Colonic mucosa (tissue), 4 donors: ENCODE measurements at regions not wholly inside any gene's neighbourhood (a gene's known extent, or its start where the extent isn't known, plus 50 kb on each side); places are given as distances from the start of the nearest gene placed in this dataset.

Experiments used
- DNase-seq: peaks from one replicate; pipeline ENCODE4 v3.0.0-alpha.2; 2020
- H3K27ac ChIP-seq: fragments of 200-600 bp; one replicate; pipeline ENCODE4 v1.8.0; 2021
- H3K27me3 ChIP-seq: fragments of 200-600 bp; one replicate; pipeline ENCODE4 v1.8.0; 2021
- H3K36me3 ChIP-seq: fragments of 200-600 bp; one replicate; pipeline ENCODE4 v1.8.0; 2021
- H3K4me1 ChIP-seq: fragments of 200-600 bp; one replicate; pipeline ENCODE4 v1.8.0; 2021; ENCODE audit warnings: mild to moderate bottlenecking
- H3K4me3 ChIP-seq: fragments of 200-600 bp; one replicate; pipeline ENCODE4 v1.8.0; 2021
- H3K9ac ChIP-seq, 2 donors: one replicate each; pipeline ENCODE4 v1.7.0; 2013; ENCODE audit warnings: control low read depth in 2 of 2, low read depth in 2 of 2, low read length in 2 of 2
- H3K9me3 ChIP-seq: fragments of 200-600 bp; one replicate; pipeline ENCODE4 v1.8.0; 2021
- intact Hi-C: fragments of 100-400 bp; cut with DNase I; formaldehyde crosslinking; loops from one replicate; pipeline ENCODE4 v1.14.1; 2022
- TF ChIP-seq, protein P1 (sequence below): fragments of 200-600 bp; IDR thresholded peaks from one replicate; pipeline ENCODE4 v1.8.0; 2022; ENCODE audit warnings: antibody characterized with exemption, mild to moderate bottlenecking
- donor health status: healthy.
- donor health status: DM: no; HTN: no; CAD: no.
- donor health status: DM: no; HTN: no; CAD: no.

DNA sequence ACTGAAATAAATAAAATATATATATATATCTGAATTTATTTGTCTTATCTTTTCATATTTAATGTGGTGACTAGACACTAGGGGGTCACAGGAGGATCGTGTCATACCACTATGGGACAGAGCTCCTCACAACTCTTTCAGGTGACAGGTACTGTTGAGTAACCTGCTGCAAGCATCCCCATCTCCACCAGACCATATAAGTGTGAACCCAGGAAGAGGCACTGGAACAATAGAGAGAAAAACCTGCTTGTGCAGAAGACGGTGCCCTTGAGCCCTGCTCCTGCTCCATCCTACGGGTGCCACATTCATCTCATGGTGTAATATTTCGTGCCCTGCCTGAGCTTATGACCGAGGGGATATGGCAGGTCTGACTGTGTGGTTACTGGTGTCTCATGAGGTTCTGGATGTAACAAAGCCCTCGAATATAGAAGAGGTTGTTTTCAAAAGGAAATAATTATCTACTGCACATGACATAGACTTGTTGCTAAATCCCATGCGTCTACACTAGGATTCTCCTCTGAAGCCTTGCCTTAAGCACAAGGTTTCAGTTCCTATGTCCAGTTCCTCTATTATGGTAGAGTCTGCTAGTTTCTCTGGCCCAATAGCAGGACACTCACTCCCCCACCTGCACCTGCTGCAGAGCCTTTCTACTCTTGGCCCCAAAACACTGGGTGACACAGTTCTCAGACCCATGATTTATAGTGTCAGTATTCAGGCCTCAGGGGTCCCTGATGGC is 70.4 kb downstream of the GGTLC2 start:
- no peak overlapping the region for H3K27ac ChIP-seq
- no peaks in the 10 kb centered on the region for H3K9me3 ChIP-seq
- no peaks in the 10 kb centered on the region for H3K4me1 ChIP-seq
- no peak for DNase-seq
- no peaks in the 10 kb centered on the region for H3K36me3 ChIP-seq
- intact Hi-C loops = no loop called here
- H3K4me3 ChIP-seq = no peak overlapping the region
- TF ChIP-seq, protein P1, sequence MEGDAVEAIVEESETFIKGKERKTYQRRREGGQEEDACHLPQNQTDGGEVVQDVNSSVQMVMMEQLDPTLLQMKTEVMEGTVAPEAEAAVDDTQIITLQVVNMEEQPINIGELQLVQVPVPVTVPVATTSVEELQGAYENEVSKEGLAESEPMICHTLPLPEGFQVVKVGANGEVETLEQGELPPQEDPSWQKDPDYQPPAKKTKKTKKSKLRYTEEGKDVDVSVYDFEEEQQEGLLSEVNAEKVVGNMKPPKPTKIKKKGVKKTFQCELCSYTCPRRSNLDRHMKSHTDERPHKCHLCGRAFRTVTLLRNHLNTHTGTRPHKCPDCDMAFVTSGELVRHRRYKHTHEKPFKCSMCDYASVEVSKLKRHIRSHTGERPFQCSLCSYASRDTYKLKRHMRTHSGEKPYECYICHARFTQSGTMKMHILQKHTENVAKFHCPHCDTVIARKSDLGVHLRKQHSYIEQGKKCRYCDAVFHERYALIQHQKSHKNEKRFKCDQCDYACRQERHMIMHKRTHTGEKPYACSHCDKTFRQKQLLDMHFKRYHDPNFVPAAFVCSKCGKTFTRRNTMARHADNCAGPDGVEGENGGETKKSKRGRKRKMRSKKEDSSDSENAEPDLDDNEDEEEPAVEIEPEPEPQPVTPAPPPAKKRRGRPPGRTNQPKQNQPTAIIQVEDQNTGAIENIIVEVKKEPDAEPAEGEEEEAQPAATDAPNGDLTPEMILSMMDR = no peak
- H3K9ac ChIP-seq = no peak overlapping the region
- H3K27me3 ChIP-seq = no peaks in the 10 kb centered on the region

GRCh38 chr22:22716136-22716665 is 71.8 kb downstream of the GGTLC2 start:
- intact Hi-C loops = no loop called here
- TF ChIP-seq, protein P1 = no peak
- no peaks in the 10 kb centered on the region for H3K36me3 ChIP-seq
- DNase-seq = no peak
- no peaks in the 10 kb centered on the region for H3K9me3 ChIP-seq
- no peak overlapping the region for H3K4me3 ChIP-seq
- H3K4me1 ChIP-seq = no peaks in the 10 kb centered on the region
- H3K27ac ChIP-seq = no peak overlapping the region
- H3K27me3 ChIP-seq = no peaks in the 10 kb centered on the region
- H3K9ac ChIP-seq = no peak overlapping the region

- no peak overlapping the region for H3K9ac ChIP-seq
- TF ChIP-seq, protein P1 = no peak
- no peaks in the 10 kb centered on the region for H3K4me1 ChIP-seq
- no peak overlapping the region for H3K4me3 ChIP-seq
- H3K27me3 ChIP-seq = no peaks in the 10 kb centered on the region
- H3K27ac ChIP-seq = no peak overlapping the region
- no peaks in the 10 kb centered on the region for H3K9me3 ChIP-seq
- DNase-seq = no peak
- intact Hi-C loops = no loop called here
- H3K36me3 ChIP-seq = no peaks in the 10 kb centered on the region
Measured at GRCh38 chr22:22717664-22718063, 73.2 kb downstream of the GGTLC2 start.

DNA sequence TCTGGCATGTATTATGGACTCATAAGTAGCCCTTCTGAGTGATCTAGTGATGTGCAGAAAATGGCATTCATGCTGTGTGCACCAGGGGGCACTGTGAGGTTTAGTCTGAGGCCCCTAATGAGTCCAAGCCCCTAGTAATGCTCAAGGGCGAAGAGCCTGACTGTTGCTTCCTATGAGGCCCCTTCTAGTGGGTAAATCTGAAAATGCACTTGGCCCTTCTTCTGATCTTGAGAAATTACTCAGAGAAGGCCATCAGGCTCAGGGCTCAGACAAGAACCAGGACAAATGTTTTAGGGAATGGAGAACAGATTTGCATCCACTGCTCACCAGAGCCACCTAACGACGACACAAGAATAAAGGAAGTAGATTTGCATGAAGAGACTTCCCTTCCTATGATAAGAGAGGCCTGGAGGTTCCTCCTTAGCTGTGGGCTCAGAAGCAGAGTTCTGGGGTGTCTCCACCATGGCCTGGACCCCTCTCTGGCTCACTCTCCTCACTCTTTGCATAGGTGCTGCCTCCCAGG is 75.8 kb downstream of the GGTLC2 start:
- intact Hi-C loops = no loop called here
- H3K4me3 ChIP-seq = no peak overlapping the region
- no peaks in the 10 kb centered on the region for H3K9me3 ChIP-seq
- H3K9ac ChIP-seq = no peak overlapping the region
- peak overlapping the region; percentile 54 for H3K27ac ChIP-seq
- no peaks in the 10 kb centered on the region for H3K27me3 ChIP-seq
- H3K36me3 ChIP-seq = no peaks in the 10 kb centered on the region
- TF ChIP-seq, protein P1 = peak; percentile 39
- H3K4me1 ChIP-seq = no peaks in the 10 kb centered on the region
- peak; percentile 51 for DNase-seq

DNA sequence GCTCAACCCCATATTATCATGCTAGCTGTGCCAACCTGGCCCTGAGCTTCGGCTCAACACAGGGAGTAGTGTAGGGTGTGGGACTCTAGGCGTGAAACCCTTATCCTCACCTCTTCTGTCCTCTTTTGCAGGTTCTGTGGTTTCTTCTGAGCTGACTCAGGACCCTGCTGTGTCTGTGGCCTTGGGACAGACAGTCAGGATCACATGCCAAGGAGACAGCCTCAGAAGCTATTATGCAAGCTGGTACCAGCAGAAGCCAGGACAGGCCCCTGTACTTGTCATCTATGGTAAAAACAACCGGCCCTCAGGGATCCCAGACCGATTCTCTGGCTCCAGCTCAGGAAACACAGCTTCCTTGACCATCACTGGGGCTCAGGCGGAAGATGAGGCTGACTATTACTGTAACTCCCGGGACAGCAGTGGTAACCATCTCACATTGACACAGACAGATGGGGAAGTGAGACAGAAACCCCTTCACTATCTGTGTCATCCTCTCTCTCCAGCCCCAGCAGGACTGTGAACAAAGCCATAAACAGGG is 76.4 kb downstream of the GGTLC2 start:
- TF ChIP-seq, protein P1 = no peak
- H3K27ac ChIP-seq = peak overlapping the region; percentile 54
- no peak overlapping the region for H3K4me3 ChIP-seq
- DNase-seq = no peak
- no peak overlapping the region for H3K9ac ChIP-seq
- H3K4me1 ChIP-seq = no peaks in the 10 kb centered on the region
- H3K9me3 ChIP-seq = no peaks in the 10 kb centered on the region
- no peaks in the 10 kb centered on the region for H3K27me3 ChIP-seq
- H3K36me3 ChIP-seq = no peaks in the 10 kb centered on the region
- intact Hi-C loops = no loop called here
